Heart left ventricle (tissue), 13 donors: ENCODE measurements at regions not wholly inside any gene's neighbourhood (a gene's known extent, or its start where the extent isn't known, plus 50 kb on each side); places are given as distances from the start of the nearest gene placed in this dataset.

ENCODE experiments used
- CTCF ChIP-seq, 12 donors: fragments of 200-600 bp; sonication (generic) in 4 of 12; IDR thresholded peaks; one replicate each; pipeline versions ENCODE4 v1.5.0 to v1.8.0; 2018 to 2022; ENCODE audit warnings: antibody characterized with exemption in 12 of 12, mild to moderate bottlenecking in 5 of 12
- POLR2A ChIP-seq, 2 donors: fragments of 450-650 bp; IDR thresholded peaks; one replicate each; pipeline ENCODE4 v1.6.1; 2017; ENCODE audit warnings: antibody characterized with exemption in 2 of 2, mild to moderate bottlenecking in 2 of 2, moderate library complexity in 2 of 2
- donor health status: ischemic (EF 13 %, LVEDD 7.1; RV severe dilation, severe dysfunction).
- donor health status: DM: no; HTN: yes; CAD: no.
- donor health status: DM: no; HTN: no; CAD: no.
- donor health status: ischemic (EF 25% LVEDD 6.9; RV normal size, moderate dysfunction).
- donor health status: ischemic (EF 25% LVEDD 5.7; RV mildly dilated, moderate dysfunction).
- donor health status: ischemic (EF 35%, LVEDD 5.7; RV mildly dilated, moderate dysfunction).
- donor health status: nonischemic (EF 11% LVEDD 7.7; RV severe dilation, severe dysfunction).
- donor health status: DM: yes; HTN: yes; CAD: no.
- donor health status: PGD.
- donor health status: ischemic (EF 29% LVEDD 5.4; RV normal size, mild dysfunction).
- donor health status: nonischemic (EF 23%, LVEDD 6.1; RV moderate dilation, normal function).

GRCh38 chr6:130593948-130594347 lies 228.1 kb downstream of the TMEM200A start:
- no peak for TF ChIP-seq CTCF (IDR thresholded peaks at IDR 0.05)
- no peak for TF ChIP-seq POLR2A (IDR thresholded peaks at IDR 0.05)
